H1 (cell line): ENCODE measurements at regions not wholly inside any gene's neighbourhood (a gene's known extent, or its start where the extent isn't known, plus 50 kb on each side); places are given as distances from the start of the nearest gene placed in this dataset.

Experiments
- CTCF ChIA-PET: fragments of 300-600 bp; sonication (Branson Sonifier 250); formaldehyde crosslinking; loops from one replicate; lab custom pipeline; 2021; ENCODE audit not compliant: partially characterized antibody; lab: Charles Lee
- POLR2A ChIA-PET: fragments of 300-600 bp; sonication (Branson Sonifier 250); formaldehyde crosslinking; loops from one replicate; lab custom pipeline; 2021; ENCODE audit warnings: inconsistent platforms; ENCODE audit not compliant: partially characterized antibody; lab: Charles Lee
- DNase-seq, 2 experiments: peaks; one replicate each; pipeline versions ENCODE4 v3.0.0 to v3.0.0-alpha.2; 2010 to 2022; ENCODE audit warnings: low spot score in 2 of 2, low read depth in 1 of 2, mixed read lengths in 1 of 2
- FAIRE-seq: peaks from 2 replicates; lab custom pipeline; 2011; peaks lifted over from hg19 to GRCh38; lab: Jason Lieb, UNC
- H2AFZ ChIP-seq: 2 replicates; pipeline ENCODE4 v1.8.1; 2012; ENCODE audit warnings: low read length, inconsistent platforms
- H2AK5ac ChIP-seq: 2 replicates; pipeline ENCODE4 v1.6.1; 2013; ENCODE audit warnings: low read depth, low read length
- H2BK120ac ChIP-seq: replicated peaks from 2 replicates; pipeline ENCODE3; 2013; ENCODE audit warnings: low read depth, low read length, inconsistent platforms
- H2BK12ac ChIP-seq: 2 replicates; pipeline ENCODE4 v1.6.1; 2013; ENCODE audit warnings: low read depth, low read length
- H2BK15ac ChIP-seq: 2 replicates; pipeline ENCODE4 v1.6.1; 2013; ENCODE audit warnings: low read length
- H2BK20ac ChIP-seq: 2 replicates; pipeline ENCODE4 v1.6.1; 2013; ENCODE audit warnings: low read length
- H2BK5ac ChIP-seq: 2 replicates; pipeline ENCODE4 v1.6.1; 2013; ENCODE audit warnings: low read depth, low read length
- H3K14ac ChIP-seq: 2 replicates; pipeline ENCODE4 v1.6.1; 2013; ENCODE audit warnings: inconsistent platforms; ENCODE audit not compliant: insufficient read length
- H3K18ac ChIP-seq: 2 replicates; pipeline ENCODE4 v1.6.1; 2013; ENCODE audit warnings: low read length; ENCODE audit errors: extremely low read depth
- H3K23ac ChIP-seq: 2 replicates; pipeline ENCODE4 v1.6.1; 2013; ENCODE audit warnings: inconsistent platforms; ENCODE audit not compliant: insufficient read length
- H3K23me2 ChIP-seq: 2 replicates; pipeline ENCODE4 v1.6.1; 2013; ENCODE audit warnings: low read depth, low read length
- H3K27ac ChIP-seq: 2 replicates; pipeline ENCODE4 v1.6.1; 2011; ENCODE audit warnings: low read depth, low read length, inconsistent platforms
- H3K27me3 ChIP-seq, 4 experiments: replicated peaks in 1 of 4; 1 replicate in 1 of 4; 2 replicates in 3 of 4; pipeline versions ENCODE4 v1.6.1 to v1.8.1; 2011 to 2013; ENCODE audit warnings: low read length in 3 of 4, mild to moderate bottlenecking in 3 of 4, inconsistent platforms in 2 of 4, mixed read lengths in 2 of 4, moderate library complexity in 1 of 4; ENCODE audit not compliant: control insufficient read depth in 3 of 4, insufficient read depth in 3 of 4; ENCODE audit errors: extremely low read depth in 1 of 4
- H3K36me3 ChIP-seq, 4 experiments: 2 replicates each; pipeline versions ENCODE4 v1.6.1 to v1.8.1; 2011 to 2013; ENCODE audit warnings: mild to moderate bottlenecking in 4 of 4, low read length in 3 of 4, moderate library complexity in 2 of 4, control low read depth in 1 of 4, inconsistent platforms in 1 of 4; ENCODE audit not compliant: insufficient read depth in 4 of 4, control insufficient read depth in 2 of 4
- H3K4ac ChIP-seq: replicated peaks from 2 replicates; pipeline ENCODE3; 2013; ENCODE audit warnings: low read length, low read depth, mixed read lengths, inconsistent platforms; ENCODE audit not compliant: insufficient read length
- H3K4me1 ChIP-seq, 4 experiments: replicated peaks in 1 of 4; 1 replicate in 1 of 4; 2 replicates in 3 of 4; pipeline versions ENCODE4 v1.6.1 to v1.8.1; 2011 to 2013; ENCODE audit warnings: low read length in 3 of 4, inconsistent platforms in 2 of 4, mixed read lengths in 1 of 4; ENCODE audit not compliant: insufficient read depth in 4 of 4, control insufficient read depth in 3 of 4
- H3K4me2 ChIP-seq, 2 experiments: 2 replicates each; pipeline versions ENCODE4 v1.6.1 to v1.8.1; 2011 to 2013; ENCODE audit warnings: low read depth in 2 of 2, low read length in 2 of 2, control low read depth in 1 of 2, inconsistent platforms in 1 of 2, mild to moderate bottlenecking in 1 of 2; ENCODE audit not compliant: insufficient read depth in 1 of 2
- H3K4me3 ChIP-seq, 4 experiments: fragments of 200-600, 300-600 bp in 1 of 4; sonication (generic), shearing (Covaris generic), sonication (Bioruptor Twin) in 1 of 4; 2 replicates each; pipeline versions ENCODE4 v1.5.1 to v1.8.1; 2011 to 2016; ENCODE audit warnings: low read length in 4 of 4, low read depth in 3 of 4, control low read depth in 2 of 4, inconsistent platforms in 2 of 4, mild to moderate bottlenecking in 2 of 4, mixed read lengths in 1 of 4, moderate library complexity in 1 of 4; ENCODE audit not compliant: insufficient read depth in 2 of 4; ENCODE audit errors: extremely low read depth in 1 of 4
- H3K56ac ChIP-seq: replicated peaks from 2 replicates; pipeline ENCODE3; 2013; ENCODE audit warnings: low read depth, mild to moderate bottlenecking, mixed read lengths, low read length, inconsistent platforms; ENCODE audit not compliant: insufficient read length
- H3K79me1 ChIP-seq: 2 replicates; pipeline ENCODE4 v1.6.1; 2013; ENCODE audit warnings: low read depth, low read length, control low read depth
- H3K79me2 ChIP-seq, 2 experiments: 2 replicates each; pipeline versions ENCODE4 v1.6.1 to v1.8.1; 2012 to 2013; ENCODE audit warnings: low read length in 2 of 2, mild to moderate bottlenecking in 2 of 2, inconsistent platforms in 1 of 2; ENCODE audit not compliant: insufficient read depth in 2 of 2, control insufficient read depth in 1 of 2
- H3K9ac ChIP-seq, 4 experiments: replicated peaks in 1 of 4; 1 replicate in 1 of 4; 2 replicates in 3 of 4; pipeline versions ENCODE4 v1.6.1 to v1.8.1; 2011 to 2013; ENCODE audit warnings: low read depth in 3 of 4, low read length in 3 of 4, control low read depth in 2 of 4, mild to moderate bottlenecking in 2 of 4, moderate library complexity in 2 of 4, inconsistent platforms in 1 of 4; ENCODE audit errors: extremely low read depth in 1 of 4
- H3K9me3 ChIP-seq, 2 experiments: 2 replicates each; pipeline versions ENCODE4 v1.6.1 to v1.8.1; 2012 to 2013; ENCODE audit warnings: mild to moderate bottlenecking in 2 of 2, moderate library complexity in 2 of 2, control low read depth in 1 of 2, inconsistent platforms in 1 of 2, low read depth in 1 of 2, low read length in 1 of 2, mixed read lengths in 1 of 2; ENCODE audit not compliant: insufficient read depth in 2 of 2
- H4K20me1 ChIP-seq, 2 experiments: replicated peaks in 1 of 2; 2 replicates each; pipeline versions ENCODE3 to v1.8.1; 2011 to 2013; ENCODE audit warnings: inconsistent platforms in 2 of 2, low read length in 2 of 2, mild to moderate bottlenecking in 1 of 2; ENCODE audit not compliant: insufficient read depth in 2 of 2, control insufficient read depth in 1 of 2
- H4K5ac ChIP-seq: 2 replicates; pipeline ENCODE4 v1.6.1; 2013; ENCODE audit warnings: low read length, low read depth, mixed read lengths, inconsistent platforms; ENCODE audit not compliant: insufficient read length
- H4K8ac ChIP-seq: 2 replicates; pipeline ENCODE4 v1.8.0; 2013; ENCODE audit warnings: mild to moderate bottlenecking, moderate library complexity, low read length, inconsistent platforms; ENCODE audit not compliant: insufficient read depth; ENCODE audit errors: extremely low read depth
- H4K91ac ChIP-seq: replicated peaks from 2 replicates; pipeline ENCODE3; 2013; ENCODE audit warnings: low read length, mixed read lengths, inconsistent platforms; ENCODE audit not compliant: insufficient read length
- ASH2L ChIP-seq: fragments of 200-600, 300-600 bp; sonication (generic); IDR thresholded peaks from one replicate; pipeline ENCODE4 v1.7.1; 2017; ENCODE audit warnings: low read length
- BACH1 ChIP-seq: IDR thresholded peaks from 2 replicates; pipeline ENCODE4 v1.6.1; 2012; ENCODE audit warnings: low read length, improper control_type of control experiment
- CBX5 ChIP-seq: fragments of 300-800, 300-1000 bp; sonication (generic); IDR thresholded peaks from 2 replicates; pipeline ENCODE4 v1.7.1; 2016; ENCODE audit warnings: antibody characterized with exemption, low read length, low read depth
- CHD1 ChIP-seq: IDR thresholded peaks from 2 replicates; pipeline ENCODE4 v1.6.1; 2012; ENCODE audit warnings: low read depth, low read length, improper control_type of control experiment
- EP300 ChIP-seq, 2 experiments: IDR thresholded peaks; 1 replicate in 1 of 2; 2 replicates in 1 of 2; pipeline ENCODE4 v1.6.1; 2011 to 2012; ENCODE audit warnings: low read depth in 2 of 2, low read length in 2 of 2, mild to moderate bottlenecking in 2 of 2, borderline replicate concordance in 1 of 2, inconsistent platforms in 1 of 2, moderate library complexity in 1 of 2
- NANOG ChIP-seq: IDR thresholded peaks from 2 replicates; pipeline ENCODE4 v1.6.1; 2011; ENCODE audit warnings: low read length, low read depth, mild to moderate bottlenecking, inconsistent platforms; ENCODE audit not compliant: insufficient read depth, poor library complexity, severe bottlenecking
- POLR2A ChIP-seq, 2 experiments: IDR thresholded peaks; 1 replicate in 1 of 2; 2 replicates in 1 of 2; pipeline ENCODE4 v1.6.1; 2011; ENCODE audit warnings: low read depth in 2 of 2, low read length in 2 of 2, mild to moderate bottlenecking in 2 of 2; ENCODE audit errors: control extremely low read depth in 1 of 2
- POU5F1 ChIP-seq: IDR thresholded peaks from 2 replicates; pipeline ENCODE4 v1.6.1; 2011; ENCODE audit warnings: low read depth, mild to moderate bottlenecking, low read length, moderate library complexity
- RXRA ChIP-seq: IDR thresholded peaks from 2 replicates; pipeline ENCODE4 v1.6.1; 2011; ENCODE audit warnings: low read depth, mild to moderate bottlenecking, low read length, moderate library complexity; ENCODE audit not compliant: insufficient read depth
- SIRT6 ChIP-seq: IDR thresholded peaks from one replicate; pipeline ENCODE4 v1.7.1; 2012; ENCODE audit warnings: low read length, inconsistent platforms
- SRF ChIP-seq: IDR thresholded peaks from 2 replicates; pipeline ENCODE4 v1.6.1; 2011; ENCODE audit warnings: mild to moderate bottlenecking, low read depth, low read length, moderate library complexity
- TCF12 ChIP-seq: IDR thresholded peaks from 2 replicates; pipeline ENCODE4 v1.6.1; 2011; ENCODE audit warnings: low read depth, mild to moderate bottlenecking, low read length
- ZNF274 ChIP-seq: IDR thresholded peaks from 2 replicates; pipeline ENCODE4 v1.7.0; 2012; ENCODE audit warnings: low read length, borderline replicate concordance; ENCODE audit errors: extremely low read depth
- WGBS, 2 experiments: shearing (Covaris generic) in 1 of 2; methylation state at CpG; one replicate each; pipeline versions ENCODE4 v1.1.6 to v1.1.7; 2013 to 2015; ENCODE audit warnings: low lambda C conversion rate in 2 of 2, mixed read lengths in 2 of 2, inconsistent platforms in 1 of 2, low coverage in 1 of 2, missing lambda C conversion rate in 1 of 2; ENCODE audit not compliant: insufficient replicate concordance in 2 of 2, insufficient coverage in 1 of 2, insufficient read length in 1 of 2; ENCODE audit errors: extremely low coverage in 1 of 2, missing lambda C conversion rate in 1 of 2; 5-methylcytosine and 5-hydroxymethylcytosine counted together
- TF ChIP-seq, protein P1 (sequence below): IDR thresholded peaks from 2 replicates; pipeline ENCODE4 v1.6.1; 2012; ENCODE audit warnings: inconsistent platforms
- TF ChIP-seq, protein P2 (sequence below): IDR thresholded peaks from 2 replicates; pipeline ENCODE4 v1.6.1; 2011; ENCODE audit warnings: low read depth, mild to moderate bottlenecking, low read length; ENCODE audit not compliant: insufficient read depth

DNA sequence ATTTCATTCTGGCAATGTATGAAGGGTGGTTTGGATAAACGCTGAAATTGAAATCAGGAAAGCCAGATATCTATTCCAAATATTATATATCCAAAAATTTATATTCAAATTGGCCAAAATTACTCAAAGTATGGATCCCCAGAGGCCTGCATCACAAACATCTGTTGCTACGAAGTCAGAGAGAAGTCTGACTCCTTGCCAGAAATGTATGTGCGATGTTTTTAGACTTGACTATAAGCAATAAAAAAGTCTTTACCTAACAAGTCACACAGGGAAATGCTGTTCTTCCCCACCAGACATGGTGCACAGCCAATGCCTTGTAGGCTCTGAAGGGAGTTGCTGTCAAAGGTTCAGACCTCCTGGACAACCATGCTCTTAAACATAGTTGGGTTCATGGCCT, 533.1 kb downstream of the OTOL1 start:
- TF ChIP-seq, protein P1, sequence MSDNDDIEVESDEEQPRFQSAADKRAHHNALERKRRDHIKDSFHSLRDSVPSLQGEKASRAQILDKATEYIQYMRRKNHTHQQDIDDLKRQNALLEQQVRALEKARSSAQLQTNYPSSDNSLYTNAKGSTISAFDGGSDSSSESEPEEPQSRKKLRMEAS = no peak
- TF ChIP-seq RXRA (no peak), ASH2L (no peak), BACH1 (no peak), NANOG (no peak), CHD1 (no peak), TCF12 (no peak), ZNF274 (no peak), EP300 (IDR thresholded peaks at IDR 0.05; ENCODE audit: borderline replicate concordance in 1 of 2, low read depth in 2 of 2, low read length in 2 of 2) (no peak), POLR2A (IDR thresholded peaks at IDR 0.05; ENCODE audit: control extremely low read depth in 1 of 2, low read depth in 2 of 2, low read length in 2 of 2) (no peak), POU5F1 (no peak), SIRT6 (no peak), SRF (no peak), CBX5 (no peak)
- TF ChIP-seq, protein P2, sequence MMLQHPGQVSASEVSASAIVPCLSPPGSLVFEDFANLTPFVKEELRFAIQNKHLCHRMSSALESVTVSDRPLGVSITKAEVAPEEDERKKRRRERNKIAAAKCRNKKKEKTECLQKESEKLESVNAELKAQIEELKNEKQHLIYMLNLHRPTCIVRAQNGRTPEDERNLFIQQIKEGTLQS = no peak
- Histone ChIP-seq H3K36me3 (no peaks in the 10 kb centered on the region), H2BK15ac (no peak overlapping the region), H3K4ac (no peak overlapping the region), H3K27ac (no peak overlapping the region), H2BK12ac (no peak overlapping the region), H3K23me2 (no peaks in the 10 kb centered on the region), H2BK5ac (no peak overlapping the region), H4K5ac (no peak overlapping the region), H2AFZ (no peak overlapping the region), H3K4me2 (no peak overlapping the region), H3K79me2 (no peaks in the 10 kb centered on the region), H3K27me3 (no peaks in the 10 kb centered on the region), H3K14ac (no peak overlapping the region), H3K4me1 (no peaks in the 10 kb centered on the region), H3K23ac (no peak overlapping the region), H3K79me1 (no peaks in the 10 kb centered on the region), H2BK120ac (no peak overlapping the region), H3K56ac (no peak overlapping the region), H3K9me3 (no peaks in the 10 kb centered on the region; a peak in 1 of 4 replicates), H2BK20ac (no peak overlapping the region), H4K20me1 (no peaks in the 10 kb centered on the region), H3K9ac (no peak overlapping the region), H4K8ac (no peak overlapping the region), H3K4me3 (no peak overlapping the region), H4K91ac (no peak overlapping the region), H3K18ac (no peak overlapping the region), H2AK5ac (no peak overlapping the region)
- CTCF ChIA-PET = interaction anchor here (0.6 kb wide), 1 partner anchor 230 kb away, joined by 3 read pairs; no protein-coding TSS in a partner anchor
- WGBS, 2 experiments = 93% methylated on average over 3 of the region's 3 CpGs; no CpG with 5 or more reads in 1 of the 2 experiments
- FAIRE-seq (no peak), DNase-seq (no peak)
- POLR2A ChIA-PET = no interaction called here
